ENCODE measurements at regions not wholly inside any gene's neighbourhood (a gene's known extent, or its start where the extent isn't known, plus 50 kb on each side); places are given as distances from the start of the nearest gene placed in this dataset.

DNA sequence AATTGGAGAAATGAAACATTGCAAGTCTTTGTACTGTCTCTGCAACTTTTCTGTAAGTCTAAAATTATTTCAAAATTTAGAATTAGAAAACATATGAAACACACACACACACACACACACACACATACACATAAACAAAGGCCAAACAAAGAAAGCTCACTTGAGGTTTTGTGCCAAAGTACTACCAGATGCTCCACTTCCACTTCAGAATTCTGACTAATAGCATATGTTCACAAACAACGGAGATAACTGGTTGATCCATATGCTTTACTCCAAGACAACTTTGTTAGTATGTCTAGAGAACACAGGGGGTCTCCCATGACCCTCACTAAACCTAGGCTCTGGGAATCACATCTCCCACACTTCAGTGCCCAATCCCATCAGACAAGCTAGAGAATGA lies 133.8 kb upstream of the CLEC14A start:
- in situ Hi-C loops (cut with HindIII; ENCODE audit: extremely low pct_ligation_motif_present, low pct_unique_long_range_greater_than_20kb) = no loop called here
- DNase-seq (ENCODE audit: low spot score) (no peak), FAIRE-seq (peak; percentile 23), ATAC-seq (no peak)
- no peaks in the 10 kb centered on the region for H3K27me3 ChIP-seq (ENCODE audit: control insufficient read depth in 1 of 2, insufficient read depth in 2 of 2, low read length in 2 of 2)
- H3K4me2 ChIP-seq (ENCODE audit: low read depth, low read length) = no peak overlapping the region
- POLR2A ChIA-PET = no interaction called here
- TF ChIP-seq ZSCAN9 (CRISPR knock-in tag; IDR thresholded peaks at IDR 0.05; ENCODE audit: borderline replicate concordance) = no peak
- TF ChIP-seq GFI1 (CRISPR knock-in tag; IDR thresholded peaks at IDR 0.05; ENCODE audit: borderline replicate concordance) = no peak
- TF ChIP-seq SP2 (CRISPR knock-in tag; IDR thresholded peaks at IDR 0.05) = no peak
- no peak for TF ChIP-seq XRCC5 (optimal IDR thresholded peaks at IDR 0.05; ENCODE audit: low read length)
- no peak for TF ChIP-seq HES4 (CRISPR knock-in tag; IDR thresholded peaks at IDR 0.05; ENCODE audit: borderline replicate concordance)
- TF ChIP-seq PITX1 (CRISPR knock-in tag; IDR thresholded peaks at IDR 0.05) = no peak
- TF ChIP-seq ARNT2 (CRISPR knock-in tag; IDR thresholded peaks at IDR 0.05; ENCODE audit: low read depth) = no peak
- TF ChIP-seq ELF3 (CRISPR knock-in tag; IDR thresholded peaks at IDR 0.05) = no peak
- TF ChIP-seq KLF16 (CRISPR knock-in tag; IDR thresholded peaks at IDR 0.05) = no peak
- TF ChIP-seq ZNF326 (CRISPR knock-in tag; IDR thresholded peaks at IDR 0.05; ENCODE audit: borderline replicate concordance) = no peak
- TF ChIP-seq MED1 (CRISPR knock-in tag; IDR thresholded peaks at IDR 0.05) = no peak
- TF ChIP-seq ZNF235 (CRISPR knock-in tag; IDR thresholded peaks at IDR 0.05; ENCODE audit: borderline replicate concordance) = no peak
- TF ChIP-seq, protein P1, sequence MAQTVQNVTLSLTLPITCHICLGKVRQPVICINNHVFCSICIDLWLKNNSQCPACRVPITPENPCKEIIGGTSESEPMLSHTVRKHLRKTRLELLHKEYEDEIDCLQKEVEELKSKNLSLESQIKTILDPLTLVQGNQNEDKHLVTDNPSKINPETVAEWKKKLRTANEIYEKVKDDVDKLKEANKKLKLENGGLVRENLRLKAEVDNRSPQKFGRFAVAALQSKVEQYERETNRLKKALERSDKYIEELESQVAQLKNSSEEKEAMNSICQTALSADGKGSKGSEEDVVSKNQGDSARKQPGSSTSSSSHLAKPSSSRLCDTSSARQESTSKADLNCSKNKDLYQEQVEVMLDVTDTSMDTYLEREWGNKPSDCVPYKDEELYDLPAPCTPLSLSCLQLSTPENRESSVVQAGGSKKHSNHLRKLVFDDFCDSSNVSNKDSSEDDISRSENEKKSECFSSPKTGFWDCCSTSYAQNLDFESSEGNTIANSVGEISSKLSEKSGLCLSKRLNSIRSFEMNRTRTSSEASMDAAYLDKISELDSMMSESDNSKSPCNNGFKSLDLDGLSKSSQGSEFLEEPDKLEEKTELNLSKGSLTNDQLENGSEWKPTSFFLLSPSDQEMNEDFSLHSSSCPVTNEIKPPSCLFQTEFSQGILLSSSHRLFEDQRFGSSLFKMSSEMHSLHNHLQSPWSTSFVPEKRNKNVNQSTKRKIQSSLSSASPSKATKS (CRISPR knock-in tag; IDR thresholded peaks at IDR 0.05) = no peak
- TF ChIP-seq ZNF367 (CRISPR knock-in tag; IDR thresholded peaks at IDR 0.05; ENCODE audit: borderline replicate concordance) = no peak
- no peak for TF ChIP-seq ISX (CRISPR knock-in tag; conservative IDR thresholded peaks at IDR 0.05)
- TF ChIP-seq, protein P2, sequence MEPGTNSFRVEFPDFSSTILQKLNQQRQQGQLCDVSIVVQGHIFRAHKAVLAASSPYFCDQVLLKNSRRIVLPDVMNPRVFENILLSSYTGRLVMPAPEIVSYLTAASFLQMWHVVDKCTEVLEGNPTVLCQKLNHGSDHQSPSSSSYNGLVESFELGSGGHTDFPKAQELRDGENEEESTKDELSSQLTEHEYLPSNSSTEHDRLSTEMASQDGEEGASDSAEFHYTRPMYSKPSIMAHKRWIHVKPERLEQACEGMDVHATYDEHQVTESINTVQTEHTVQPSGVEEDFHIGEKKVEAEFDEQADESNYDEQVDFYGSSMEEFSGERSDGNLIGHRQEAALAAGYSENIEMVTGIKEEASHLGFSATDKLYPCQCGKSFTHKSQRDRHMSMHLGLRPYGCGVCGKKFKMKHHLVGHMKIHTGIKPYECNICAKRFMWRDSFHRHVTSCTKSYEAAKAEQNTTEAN (CRISPR knock-in tag; conservative IDR thresholded peaks at IDR 0.05) = no peak
- no TSS peak for BruUV-seq (replicated peaks)
- no peaks in the 10 kb centered on the region for H3K36me3 ChIP-seq (replicated peaks in 1 of 2; ENCODE audit: control insufficient read depth in 1 of 2, insufficient read depth in 2 of 2, low read length in 2 of 2)
- no peak overlapping the region for H3K4me3 ChIP-seq (replicated peaks in 1 of 3; ENCODE audit: insufficient read depth in 1 of 3, low read depth in 2 of 3, low read length in 3 of 3)
- H3K27ac ChIP-seq (ENCODE audit: extremely low read length, insufficient read depth, low read length) = no peak overlapping the region
- no peaks in the 10 kb centered on the region for H3K9me3 ChIP-seq (ENCODE audit: low read length)
- CTCF ChIA-PET (ENCODE audit: low intra/inter-chr PET ratio, low total read pairs) = no interaction called here
- H3K9ac ChIP-seq (ENCODE audit: insufficient read depth, low read depth, low read length) = no peak overlapping the region
- no peak overlapping the region for H2AFZ ChIP-seq (ENCODE audit: low read length)
- intact Hi-C loops (cut with micrococcal nuclease; ENCODE audit: unreplicated experiment) = no loop called here
- no peaks in the 10 kb centered on the region for H3K4me1 ChIP-seq (ENCODE audit: insufficient read depth, low read length)
- WGBS (ENCODE audit: low lambda C conversion rate) = 0% methylated on average over 1 of the region's 1 CpG
- no peaks in the 10 kb centered on the region for H3K79me2 ChIP-seq (ENCODE audit: insufficient read depth, low read length)
- no peaks in the 10 kb centered on the region for H4K20me1 ChIP-seq (ENCODE audit: insufficient read depth, low read length)

Data from HepG2 (cell line).